ENCODE measurements at regions not wholly inside any gene's neighbourhood (a gene's known extent, or its start where the extent isn't known, plus 50 kb on each side); places are given as distances from the start of the nearest gene placed in this dataset.
A peak's percentile ranks its signal among the peaks of the same experiment; 100 is the strongest.

GRCh38 chr3:106281221-106281620 lies 412.4 kb upstream of the CBLB start:
- no peak overlapping the region for H3K27ac ChIP-seq
- TF ChIP-seq, protein P1, sequence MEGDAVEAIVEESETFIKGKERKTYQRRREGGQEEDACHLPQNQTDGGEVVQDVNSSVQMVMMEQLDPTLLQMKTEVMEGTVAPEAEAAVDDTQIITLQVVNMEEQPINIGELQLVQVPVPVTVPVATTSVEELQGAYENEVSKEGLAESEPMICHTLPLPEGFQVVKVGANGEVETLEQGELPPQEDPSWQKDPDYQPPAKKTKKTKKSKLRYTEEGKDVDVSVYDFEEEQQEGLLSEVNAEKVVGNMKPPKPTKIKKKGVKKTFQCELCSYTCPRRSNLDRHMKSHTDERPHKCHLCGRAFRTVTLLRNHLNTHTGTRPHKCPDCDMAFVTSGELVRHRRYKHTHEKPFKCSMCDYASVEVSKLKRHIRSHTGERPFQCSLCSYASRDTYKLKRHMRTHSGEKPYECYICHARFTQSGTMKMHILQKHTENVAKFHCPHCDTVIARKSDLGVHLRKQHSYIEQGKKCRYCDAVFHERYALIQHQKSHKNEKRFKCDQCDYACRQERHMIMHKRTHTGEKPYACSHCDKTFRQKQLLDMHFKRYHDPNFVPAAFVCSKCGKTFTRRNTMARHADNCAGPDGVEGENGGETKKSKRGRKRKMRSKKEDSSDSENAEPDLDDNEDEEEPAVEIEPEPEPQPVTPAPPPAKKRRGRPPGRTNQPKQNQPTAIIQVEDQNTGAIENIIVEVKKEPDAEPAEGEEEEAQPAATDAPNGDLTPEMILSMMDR (IDR thresholded peaks at IDR 0.05), result no peak
- TF ChIP-seq EP300 (IDR thresholded peaks at IDR 0.05), result no peak
- no peak for TF ChIP-seq POLR2A (IDR thresholded peaks at IDR 0.05)
- no peak overlapping the region for H3K4me3 ChIP-seq
- H3K36me3 ChIP-seq, result no peaks in the 10 kb centered on the region
- H3K4me1 ChIP-seq, result no peaks in the 10 kb centered on the region
- no peaks in the 10 kb centered on the region for H3K9me3 ChIP-seq
- H3K27me3 ChIP-seq, result no peaks in the 10 kb centered on the region
- DNase-seq (ENCODE audit: low spot score in 2 of 2), result no peak
- WGBS, 2 donors, result 10 to 13% methylated on average over 2 of the region's 2 CpGs

- 53 to 60% methylated on average over 3 of the region's 3 CpGs for WGBS, 2 donors
- Histone ChIP-seq H3K9me3 (no peaks in the 10 kb centered on the region), H3K36me3 (no peaks in the 10 kb centered on the region), H3K27ac (no peak overlapping the region), H3K4me1 (no peaks in the 10 kb centered on the region), H3K4me3 (no peak overlapping the region), H3K27me3 (no peaks in the 10 kb centered on the region)
- TF ChIP-seq POLR2A (IDR thresholded peaks at IDR 0.05) (no peak), EP300 (IDR thresholded peaks at IDR 0.05) (no peak)
- TF ChIP-seq, protein P1 (IDR thresholded peaks at IDR 0.05), result no peak
- no peak for DNase-seq (ENCODE audit: low spot score in 2 of 2)
These were observed 414.1 kb upstream of the CBLB start for GRCh38 chr3:106282943-106283342.

DNA sequence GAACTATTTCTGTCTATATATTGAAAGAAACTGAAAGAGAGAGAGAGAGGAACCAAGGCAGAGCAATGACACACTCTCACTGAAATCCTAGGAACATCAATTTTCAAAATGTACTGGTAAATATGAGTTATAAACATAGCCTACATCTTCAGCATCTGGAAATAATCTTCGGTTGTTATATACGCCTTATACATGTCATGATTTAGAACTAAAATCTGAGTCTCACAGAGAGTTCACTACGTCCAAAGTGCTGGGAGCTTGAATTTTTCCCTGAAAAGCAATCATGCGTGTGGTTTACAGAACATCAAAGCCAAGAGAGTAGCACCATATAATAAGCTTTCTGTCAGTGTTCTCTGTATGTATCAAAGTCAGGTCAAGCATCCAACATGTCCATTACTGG lies 420.0 kb upstream of the CBLB start:
- WGBS, 2 donors, result 77 to 78% methylated on average over 4 of the region's 4 CpGs

GRCh38 chr3:106290304-106290997 lies 421.6 kb upstream of the CBLB start:
- Histone ChIP-seq H3K27ac (no peak overlapping the region), H3K27me3 (no peaks in the 10 kb centered on the region), H3K4me3 (no peak overlapping the region), H3K36me3 (no peaks in the 10 kb centered on the region), H3K9me3 (no peaks in the 10 kb centered on the region), H3K4me1 (peaks cover 0 to 4% (median 0%) of the 10 kb centered on the region in 4 donors)
- no peak for DNase-seq (ENCODE audit: low spot score in 2 of 2)
- WGBS, 2 donors, result 70 to 75% methylated on average over 1 of the region's 1 CpG
- TF ChIP-seq, protein P1 (IDR thresholded peaks at IDR 0.05), result no peak
- no peak for TF ChIP-seq POLR2A (IDR thresholded peaks at IDR 0.05)

More for the DNA sequence above, 420.0 kb upstream of the CBLB start:
- Histone ChIP-seq H3K4me1 (no peaks in the 10 kb centered on the region), H3K27ac (no peak overlapping the region), H3K9me3 (no peaks in the 10 kb centered on the region), H3K4me3 (no peak overlapping the region), H3K36me3 (no peaks in the 10 kb centered on the region), H3K27me3 (no peaks in the 10 kb centered on the region)
- no peak for TF ChIP-seq POLR2A (IDR thresholded peaks at IDR 0.05)
- TF ChIP-seq EP300 (IDR thresholded peaks at IDR 0.05), result no peak
- TF ChIP-seq, protein P1 (IDR thresholded peaks at IDR 0.05), result no peak
- no peak for DNase-seq (ENCODE audit: low spot score in 2 of 2)

- H3K36me3 ChIP-seq, result no peaks in the 10 kb centered on the region
- no peaks in the 10 kb centered on the region for H3K9me3 ChIP-seq
- peak overlapping the region in 1 of 4 donors; percentile 5 for H3K27ac ChIP-seq
- no peak for DNase-seq (ENCODE audit: low spot score in 2 of 2)
- peaks cover 0 to 4% (median 0%) of the 10 kb centered on the region in 4 donors for H3K4me1 ChIP-seq
- H3K4me3 ChIP-seq, result no peak overlapping the region
- no peaks in the 10 kb centered on the region for H3K27me3 ChIP-seq
- WGBS, 2 donors, result 68 to 75% methylated on average over 3 of the region's 3 CpGs
- TF ChIP-seq POLR2A (IDR thresholded peaks at IDR 0.05), result no peak
- TF ChIP-seq, protein P1 (IDR thresholded peaks at IDR 0.05), result no peak
- no peak for TF ChIP-seq EP300 (IDR thresholded peaks at IDR 0.05)
These were observed 424.3 kb upstream of the CBLB start for GRCh38 chr3:106293161-106293560.
